GM19452 (cell line): ENCODE measurements at regions not wholly inside any gene's neighbourhood (a gene's known extent, or its start where the extent isn't known, plus 50 kb on each side); places are given as distances from the start of the nearest gene placed in this dataset.
"Not testable (repeated sequence)": the region's sequence is repeated elsewhere in the genome, so short reads cannot be mapped to it uniquely, and the experiment has no call there.

Experiments used
- ATAC-seq: cut with Tn5 transposase; IDR thresholded peaks from one replicate; pipeline ENCODE4 v1.9.1; 2021; ENCODE audit not compliant: unreplicated experiment

GRCh38 chr5:111948092-111948841 is 191.3 kb upstream of the NREP start:
- ATAC-seq, result no peak

GRCh38 chr5:111946556-111946955 is 189.6 kb upstream of the NREP start:
- ATAC-seq, result no peak

GRCh38 chr5:111945535-111945934 is 188.5 kb upstream of the NREP start:
- ATAC-seq, result no peak

- no peak for ATAC-seq
Observed at GRCh38 chr5:111942661-111943401, 185.8 kb upstream of the NREP start.

- ATAC-seq, result no peak
Observed at GRCh38 chr5:111942201-111942600, 185.2 kb upstream of the NREP start.

GRCh38 chr5:111937094-111937493 is 180.1 kb upstream of the NREP start:
- no peak for ATAC-seq

GRCh38 chr5:111935835-111936234 is 178.8 kb upstream of the NREP start:
- ATAC-seq, result no peak

- no peak for ATAC-seq
Observed at GRCh38 chr5:111935009-111935408, 178.0 kb upstream of the NREP start.

GRCh38 chr5:111934511-111934910 is 177.5 kb upstream of the NREP start:
- no peak for ATAC-seq

- ATAC-seq, result no peak
Observed at GRCh38 chr5:111933086-111933485, 176.1 kb upstream of the NREP start.

- ATAC-seq, result no peak
Observed at GRCh38 chr5:111932628-111933027, 175.6 kb upstream of the NREP start.

GRCh38 chr5:111932199-111932598 is 175.2 kb upstream of the NREP start:
- ATAC-seq, result no peak

- no peak for ATAC-seq
Observed at GRCh38 chr5:111931655-111932054, 174.7 kb upstream of the NREP start.

GRCh38 chr5:111930905-111931461 is 174.0 kb upstream of the NREP start:
- no peak for ATAC-seq

GRCh38 chr5:111930449-111930848 is 173.5 kb upstream of the NREP start:
- ATAC-seq, result no peak

GRCh38 chr5:111929867-111930266 is 172.9 kb upstream of the NREP start:
- ATAC-seq, result no peak

- no peak for ATAC-seq
Observed at GRCh38 chr5:111929261-111929660, 172.3 kb upstream of the NREP start.

- no peak for ATAC-seq
Observed at GRCh38 chr5:111928511-111928910, 171.5 kb upstream of the NREP start.

GRCh38 chr5:111927191-111927590 is 170.2 kb upstream of the NREP start:
- no peak for ATAC-seq

GRCh38 chr5:111926026-111926425 is 169.0 kb upstream of the NREP start:
- ATAC-seq, result no peak

- no peak for ATAC-seq
Observed at GRCh38 chr5:111922344-111922743, 165.3 kb upstream of the NREP start.

- ATAC-seq, result not testable (repeated sequence)
Observed at GRCh38 chr5:111921691-111922090, 164.7 kb upstream of the NREP start.
